HG02571 (cell line): ENCODE measurements at regions not wholly inside any gene's neighbourhood (a gene's known extent, or its start where the extent isn't known, plus 50 kb on each side); places are given as distances from the start of the nearest gene placed in this dataset.

Source experiments
- ATAC-seq: cut with Tn5 transposase; IDR thresholded peaks from one replicate; pipeline ENCODE4 v1.9.1; 2021; ENCODE audit warnings: mild to moderate bottlenecking, moderate library complexity; ENCODE audit not compliant: unreplicated experiment

- no peak for ATAC-seq
These were observed 78.2 kb downstream of the FBXO5 start for GRCh38 chr6:152904678-152905077.

GRCh38 chr6:152905551-152906299 is 77.1 kb downstream of the FBXO5 start:
- ATAC-seq: no peak

- ATAC-seq: no peak
These were observed 73.6 kb downstream of the FBXO5 start for GRCh38 chr6:152909241-152909640.

- no peak for ATAC-seq
These were observed 66.8 kb downstream of the FBXO5 start for GRCh38 chr6:152916035-152916434.

- no peak for ATAC-seq
These were observed 63.9 kb downstream of the FBXO5 start for GRCh38 chr6:152918991-152919390.

GRCh38 chr6:152920016-152920415 is 62.8 kb downstream of the FBXO5 start:
- no peak for ATAC-seq
